ENCODE measurements at regions not wholly inside any gene's neighbourhood (a gene's known extent, or its start where the extent isn't known, plus 50 kb on each side); places are given as distances from the start of the nearest gene placed in this dataset.

DNA sequence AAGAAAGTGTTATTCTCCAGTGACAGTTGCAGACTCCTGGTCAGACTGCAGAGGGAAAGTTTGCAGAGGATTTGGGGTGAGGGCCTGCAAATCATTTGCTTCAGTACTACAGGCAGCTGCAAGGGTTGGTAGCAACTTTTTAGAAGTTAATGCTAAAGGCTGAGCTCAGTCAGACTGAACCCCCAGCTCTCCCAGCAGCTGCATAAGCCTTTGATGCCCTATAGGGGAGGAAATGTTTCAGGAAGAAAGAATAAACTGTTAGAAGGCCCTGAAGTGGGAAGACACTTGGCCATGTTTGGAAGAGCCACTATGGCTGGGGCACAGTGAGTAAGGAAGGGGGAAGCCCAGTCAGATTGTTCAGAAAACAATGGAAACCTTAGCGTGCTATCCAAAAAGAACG is 383.6 kb downstream of the TTLL7 start:
- TF ChIP-seq POLR2A (IDR thresholded peaks at IDR 0.05): no peak
- TF ChIP-seq, protein P1, sequence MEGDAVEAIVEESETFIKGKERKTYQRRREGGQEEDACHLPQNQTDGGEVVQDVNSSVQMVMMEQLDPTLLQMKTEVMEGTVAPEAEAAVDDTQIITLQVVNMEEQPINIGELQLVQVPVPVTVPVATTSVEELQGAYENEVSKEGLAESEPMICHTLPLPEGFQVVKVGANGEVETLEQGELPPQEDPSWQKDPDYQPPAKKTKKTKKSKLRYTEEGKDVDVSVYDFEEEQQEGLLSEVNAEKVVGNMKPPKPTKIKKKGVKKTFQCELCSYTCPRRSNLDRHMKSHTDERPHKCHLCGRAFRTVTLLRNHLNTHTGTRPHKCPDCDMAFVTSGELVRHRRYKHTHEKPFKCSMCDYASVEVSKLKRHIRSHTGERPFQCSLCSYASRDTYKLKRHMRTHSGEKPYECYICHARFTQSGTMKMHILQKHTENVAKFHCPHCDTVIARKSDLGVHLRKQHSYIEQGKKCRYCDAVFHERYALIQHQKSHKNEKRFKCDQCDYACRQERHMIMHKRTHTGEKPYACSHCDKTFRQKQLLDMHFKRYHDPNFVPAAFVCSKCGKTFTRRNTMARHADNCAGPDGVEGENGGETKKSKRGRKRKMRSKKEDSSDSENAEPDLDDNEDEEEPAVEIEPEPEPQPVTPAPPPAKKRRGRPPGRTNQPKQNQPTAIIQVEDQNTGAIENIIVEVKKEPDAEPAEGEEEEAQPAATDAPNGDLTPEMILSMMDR (IDR thresholded peaks at IDR 0.05): no peak
